ENCODE measurements at regions not wholly inside any gene's neighbourhood (a gene's known extent, or its start where the extent isn't known, plus 50 kb on each side); places are given as distances from the start of the nearest gene placed in this dataset.

DNA sequence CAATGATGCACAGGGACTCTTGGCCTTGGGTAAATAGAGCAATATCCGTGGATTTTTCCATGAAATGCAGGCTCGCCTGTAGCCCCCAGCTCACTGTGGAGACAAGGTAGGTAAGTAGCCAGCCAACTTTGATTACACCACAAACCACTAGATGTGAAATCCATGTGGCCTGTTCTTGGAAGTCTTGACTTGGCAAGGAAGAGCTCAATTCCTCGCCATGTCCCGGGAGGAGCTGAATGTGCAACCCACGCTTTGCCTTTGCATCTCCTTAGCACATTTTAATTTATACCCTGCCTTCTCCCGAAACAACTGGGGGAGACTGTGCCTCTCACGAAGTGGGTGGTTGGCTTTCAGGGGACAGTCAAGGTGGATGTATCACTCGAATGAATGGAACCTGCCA lies 347.7 kb upstream of the MKI67 start:
- DNase-seq = no peak

DNA sequence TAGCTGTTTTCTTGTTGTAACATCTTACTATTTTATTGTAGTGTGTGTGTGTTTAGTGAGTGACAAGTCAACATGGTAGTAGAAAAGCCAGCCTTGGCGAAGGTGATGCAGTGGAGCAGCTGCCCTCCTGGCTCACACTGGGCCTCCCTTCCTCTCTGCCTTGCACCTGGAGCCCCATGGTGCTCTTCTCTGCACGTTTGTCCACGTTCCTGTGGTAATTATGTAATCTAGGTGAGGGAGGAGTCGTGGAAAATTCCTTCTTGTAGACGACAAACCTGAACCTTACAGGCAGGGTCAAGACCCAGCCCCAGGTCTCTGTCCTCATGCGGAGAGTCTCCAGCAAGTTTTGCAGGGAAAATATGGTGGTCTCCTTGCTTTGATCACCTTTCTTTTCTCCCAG lies 348.3 kb upstream of the MKI67 start:
- DNase-seq = no peak

- no peak for DNase-seq
Measured at GRCh38 chr10:128475686-128476367, 349.6 kb upstream of the MKI67 start.

DNA sequence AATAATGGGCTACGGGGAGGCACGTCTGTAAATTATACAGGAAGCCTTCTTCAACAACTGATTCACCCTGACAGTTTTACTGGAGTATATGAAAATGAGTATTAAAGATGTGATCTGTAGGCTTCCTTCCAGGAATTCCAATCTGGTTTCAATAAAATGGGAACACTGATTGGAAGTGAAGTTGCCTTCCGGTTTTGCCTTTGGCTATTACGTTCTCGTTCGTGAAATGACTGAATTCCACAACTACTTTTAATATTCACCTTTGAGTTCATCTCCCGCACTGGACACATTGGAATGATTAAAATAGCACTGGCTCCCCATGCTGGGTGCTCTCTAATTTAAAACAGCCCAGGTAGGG lies 350.1 kb upstream of the MKI67 start:
- no peak for DNase-seq

- DNase-seq = no peak
Measured at GRCh38 chr10:128476845-128477244, 350.6 kb upstream of the MKI67 start.

DNA sequence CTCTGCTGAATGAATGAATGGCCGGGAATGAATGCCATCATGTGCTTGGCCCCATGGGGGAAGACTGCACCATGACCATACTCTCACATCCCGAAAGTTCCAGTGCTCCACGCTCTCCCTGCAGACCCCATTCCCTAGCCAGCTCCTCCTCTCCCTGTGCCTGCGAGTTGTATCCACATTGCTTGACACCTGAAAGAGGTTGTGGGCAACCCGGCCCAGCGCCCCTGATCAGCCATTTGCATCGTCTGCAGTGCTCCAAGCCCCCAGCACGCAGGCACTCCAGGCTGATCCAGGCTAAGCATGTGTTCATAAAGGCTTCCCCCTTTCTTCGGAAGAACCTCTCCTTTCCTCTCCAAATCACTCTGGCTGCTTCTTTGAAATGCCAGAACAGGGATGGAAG lies 354.4 kb upstream of the MKI67 start:
- DNase-seq = no peak

DNA sequence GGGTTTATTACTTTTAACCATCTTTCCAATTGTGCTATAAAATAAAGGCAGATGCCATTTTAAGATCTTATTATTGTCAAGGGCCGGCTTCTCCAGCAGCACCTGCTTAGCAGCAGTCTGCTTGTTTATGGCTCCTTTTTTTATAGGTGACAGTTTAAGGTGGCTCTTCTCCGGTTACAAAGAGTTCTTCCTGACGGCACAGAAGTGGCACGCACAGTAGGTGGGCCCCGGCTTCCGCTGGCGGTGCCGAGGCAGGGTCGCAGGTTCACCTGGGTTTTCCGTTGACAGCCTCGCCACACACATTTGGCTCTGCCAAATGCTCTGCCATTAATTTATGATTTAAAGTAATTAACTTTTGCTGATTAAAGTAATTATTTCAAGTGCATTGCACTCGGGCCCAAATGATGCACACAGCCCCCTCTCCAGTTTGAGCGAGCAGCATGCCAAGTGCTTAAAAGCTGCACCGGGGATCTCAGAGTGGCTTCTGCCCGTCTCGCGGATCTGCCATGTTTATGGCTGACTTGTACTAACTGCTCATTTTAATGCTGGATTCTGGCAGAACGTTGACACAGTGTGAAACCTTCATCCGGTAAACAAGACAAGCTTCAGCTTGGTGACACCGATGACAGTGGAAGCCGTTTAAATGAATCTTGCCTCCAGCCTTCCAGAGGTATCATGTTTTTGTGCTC lies 355.1 kb upstream of the MKI67 start:
- no peak for DNase-seq

DNA sequence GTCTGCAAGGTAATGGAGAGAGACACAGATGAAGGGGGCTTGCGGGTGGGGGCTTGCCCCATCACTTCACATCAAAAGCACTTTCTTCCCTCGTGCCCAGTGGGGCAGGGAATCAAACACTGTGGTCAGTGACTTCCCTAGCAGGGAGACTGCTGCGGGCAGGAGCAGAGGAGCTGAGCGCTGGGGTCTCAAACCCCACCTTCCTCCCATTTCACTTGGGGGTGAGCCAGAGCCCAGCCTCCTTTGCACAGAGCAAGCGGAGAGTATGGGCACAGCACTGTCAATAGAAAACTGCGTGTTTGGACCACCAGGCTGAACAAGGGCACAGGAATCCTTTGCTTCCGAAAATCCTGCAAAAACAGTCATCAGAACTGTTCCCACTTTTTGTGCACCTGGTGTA lies 355.8 kb upstream of the MKI67 start:
- DNase-seq = no peak

DNA sequence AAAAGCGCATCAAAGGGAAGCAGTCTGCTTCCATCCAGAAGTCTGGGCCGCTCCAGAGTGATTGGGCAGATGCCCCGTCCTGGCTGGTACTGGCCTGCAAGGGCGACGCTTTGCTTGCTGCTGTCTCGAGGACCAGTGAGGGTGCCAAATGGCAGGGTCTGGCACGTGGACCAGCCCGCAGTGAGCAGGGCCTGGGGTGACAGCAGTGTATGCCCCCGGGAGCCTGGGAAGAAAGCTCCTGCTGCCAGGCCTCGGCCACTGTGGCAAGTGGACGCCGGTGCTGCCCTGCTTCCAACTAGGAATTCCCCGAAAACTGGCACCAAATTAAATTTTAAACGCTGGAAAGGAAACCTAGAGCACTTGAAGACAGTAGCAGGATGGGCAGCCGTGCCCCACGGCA lies 357.0 kb upstream of the MKI67 start:
- DNase-seq = no peak

- no peak for DNase-seq
Measured at GRCh38 chr10:128484041-128484440, 357.8 kb upstream of the MKI67 start.

- DNase-seq = no peak
Measured at GRCh38 chr10:128485701-128486235, 359.5 kb upstream of the MKI67 start.

- DNase-seq = no peak
Measured at GRCh38 chr10:128487517-128487916, 361.3 kb upstream of the MKI67 start.

- no peak for DNase-seq
Measured at GRCh38 chr10:128489324-128490247, 363.4 kb upstream of the MKI67 start.

GRCh38 chr10:128491686-128492085 lies 365.5 kb upstream of the MKI67 start:
- no peak for DNase-seq

- no peak for DNase-seq
Measured at GRCh38 chr10:128493811-128494210, 367.6 kb upstream of the MKI67 start.

DNA sequence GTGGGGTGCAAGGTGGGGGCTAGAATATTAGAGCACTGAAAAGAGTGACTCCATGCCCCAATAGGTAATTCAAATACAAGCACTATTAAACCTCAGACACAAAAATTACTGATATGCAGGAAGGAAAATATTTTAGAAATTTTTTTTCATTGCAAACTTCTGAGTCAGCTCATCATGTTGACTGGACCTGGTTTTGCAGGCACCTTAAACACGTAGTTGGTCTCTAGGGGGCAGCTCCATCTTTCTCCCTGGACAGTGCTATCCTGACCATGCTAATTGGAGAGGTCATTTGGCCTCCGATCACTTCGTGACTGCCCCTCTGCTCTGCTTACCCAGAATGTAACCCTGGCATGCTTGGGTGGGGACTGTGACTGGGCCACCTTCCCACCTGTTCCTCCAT lies 368.4 kb upstream of the MKI67 start:
- no peak for DNase-seq

- no peak for DNase-seq
Measured at GRCh38 chr10:128497660-128498377, 371.6 kb upstream of the MKI67 start.

DNA sequence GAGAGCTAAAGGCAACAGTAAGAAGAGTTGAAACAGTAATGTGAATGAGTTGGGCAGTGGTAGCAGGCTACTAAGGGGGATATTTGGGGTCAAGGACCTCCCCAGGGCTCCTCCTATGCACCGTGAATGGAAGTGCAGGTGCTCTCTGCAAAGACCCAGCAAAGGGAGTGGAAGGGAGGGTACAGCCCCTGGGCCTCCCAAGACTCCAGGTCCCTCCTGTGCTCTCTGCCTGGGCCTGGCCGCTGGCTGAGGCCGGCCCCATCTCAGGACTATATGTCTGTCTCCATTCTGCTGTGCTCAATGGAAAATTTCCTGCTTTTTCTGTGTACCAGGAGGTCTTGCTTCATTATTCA lies 372.1 kb upstream of the MKI67 start:
- DNase-seq = no peak

GRCh38 chr10:128498746-128499145 lies 372.5 kb upstream of the MKI67 start:
- no peak for DNase-seq

- no peak for DNase-seq
Measured at GRCh38 chr10:128499486-128499885, 373.3 kb upstream of the MKI67 start.

DNA sequence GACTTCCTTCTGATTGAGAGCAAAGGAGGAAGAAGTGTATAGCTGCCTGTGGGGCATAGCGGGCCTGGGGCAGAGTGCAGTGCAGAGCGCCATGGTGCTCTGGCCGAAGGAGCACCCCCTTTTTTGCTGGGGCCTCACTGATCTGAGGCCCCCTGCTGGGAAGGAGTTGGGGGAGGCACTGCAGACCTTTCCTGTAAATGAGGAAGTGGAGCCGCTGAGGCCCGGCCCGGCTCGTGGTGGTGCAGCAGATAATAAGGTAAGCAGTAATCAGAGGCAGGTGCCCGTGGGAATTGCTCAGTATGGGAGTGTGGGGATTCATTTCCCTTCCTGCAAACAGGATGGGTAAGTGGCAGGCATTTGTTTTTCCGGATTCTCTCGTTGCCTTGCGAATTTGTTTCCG lies 373.7 kb upstream of the MKI67 start:
- DNase-seq = no peak

GRCh38 chr10:128500642-128501041 lies 374.4 kb upstream of the MKI67 start:
- DNase-seq = no peak

DNA sequence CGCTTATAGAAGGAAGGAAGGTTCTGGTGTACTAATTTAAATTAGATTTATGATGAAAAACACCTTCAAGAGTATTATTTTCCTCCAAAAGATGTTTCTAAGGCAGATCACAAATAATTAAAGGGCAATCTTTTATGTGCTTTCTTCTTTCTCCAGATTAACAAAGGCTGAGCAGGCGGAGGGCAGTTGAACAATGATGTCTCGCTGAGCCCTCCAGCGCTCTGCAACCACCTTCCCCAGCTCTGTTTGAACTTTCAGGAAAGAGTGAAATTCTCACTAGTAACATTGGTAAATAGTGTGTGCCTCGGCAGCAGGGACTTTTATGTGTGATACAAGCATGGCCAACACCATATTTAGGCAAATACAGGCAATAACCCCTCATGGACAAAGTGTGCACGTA lies 379.1 kb upstream of the MKI67 start:
- DNase-seq = no peak

Measured in activated CD4-positive, alpha-beta T cell treated with anti-CD3 and anti-CD28 coated beads for 4 hours (primary cell).